NCI-H2171 (cell line): ENCODE measurements at regions not wholly inside any gene's neighbourhood (a gene's known extent, or its start where the extent isn't known, plus 50 kb on each side); places are given as distances from the start of the nearest gene placed in this dataset.

Experiments
- DNase-seq: peaks from one replicate; lab custom pipeline; 2025; lab: John Stamatoyannopoulos, UW

GRCh38 chr6:18962361-18962905, 575.3 kb downstream of the RNF144B start:
- DNase-seq, result no peak

GRCh38 chr6:18963439-18963838, 576.3 kb downstream of the RNF144B start:
- no peak for DNase-seq

- no peak for DNase-seq
Measured at GRCh38 chr6:18973251-18973650, 586.1 kb downstream of the RNF144B start.

- no peak for DNase-seq
Measured at GRCh38 chr6:18976091-18976490, 588.9 kb downstream of the RNF144B start.

- DNase-seq, result no peak
Measured at GRCh38 chr6:18976966-18977365, 589.8 kb downstream of the RNF144B start.

GRCh38 chr6:18978337-18979128, 591.4 kb downstream of the RNF144B start:
- DNase-seq, result no peak

GRCh38 chr6:18985061-18985460, 597.9 kb downstream of the RNF144B start:
- no peak for DNase-seq

- DNase-seq, result no peak
Measured at GRCh38 chr6:18985996-18986395, 598.8 kb downstream of the RNF144B start.

GRCh38 chr6:18988636-18989035, 601.5 kb downstream of the RNF144B start:
- no peak for DNase-seq

GRCh38 chr6:18990059-18990978, 603.2 kb downstream of the RNF144B start:
- DNase-seq, result peak; percentile 91

- DNase-seq, result no peak
Measured at GRCh38 chr6:18997375-18997826, 610.3 kb downstream of the RNF144B start.

- no peak for DNase-seq
Measured at GRCh38 chr6:19002976-19003560, 615.9 kb downstream of the RNF144B start.

GRCh38 chr6:19004176-19004575, 617.0 kb downstream of the RNF144B start:
- no peak for DNase-seq

- no peak for DNase-seq
Measured at GRCh38 chr6:19009769-19010168, 622.6 kb downstream of the RNF144B start.

GRCh38 chr6:19013026-19013705, 626.0 kb downstream of the RNF144B start:
- DNase-seq, result no peak

GRCh38 chr6:19024737-19025136, 637.6 kb downstream of the RNF144B start:
- DNase-seq, result peak; percentile 58

- DNase-seq, result no peak
Measured at GRCh38 chr6:19028201-19028600, 641.1 kb downstream of the RNF144B start.

GRCh38 chr6:19032591-19033295, 645.6 kb downstream of the RNF144B start:
- no peak for DNase-seq

GRCh38 chr6:19033683-19034082, 646.5 kb downstream of the RNF144B start:
- DNase-seq, result no peak

- no peak for DNase-seq
Measured at GRCh38 chr6:19034986-19035385, 647.8 kb downstream of the RNF144B start.
